ENCODE measurements at regions not wholly inside any gene's neighbourhood (a gene's known extent, or its start where the extent isn't known, plus 50 kb on each side); places are given as distances from the start of the nearest gene placed in this dataset.
"Not testable (repeated sequence)": the region's sequence is repeated elsewhere in the genome, so short reads cannot be mapped to it uniquely, and the experiment has no call there.

GRCh38 chr1:104266612-104267011 lies 516.9 kb downstream of the AMY1C start:
- no peaks in the 10 kb centered on the region for H3K36me3 ChIP-seq (replicated peaks; ENCODE audit: low read depth, low read length)
- peak overlapping the region; percentile 16; the same call in 1 of the 2 replicates for H3K4me3 ChIP-seq (ENCODE audit: low read length)
- H3K27ac ChIP-seq (ENCODE audit: low read length): peak overlapping the region; percentile 71
- no peaks in the 10 kb centered on the region for H3K27me3 ChIP-seq (ENCODE audit: low read depth, low read length)
- H3K79me2 ChIP-seq (ENCODE audit: low read length): no peaks in the 10 kb centered on the region
- peaks cover 30% of the 10 kb centered on the region for H3K4me1 ChIP-seq (ENCODE audit: low read length)
- TF ChIP-seq CTCF (IDR thresholded peaks at IDR 0.05; ENCODE audit: low read depth, low read length) (no peak), EZH2phosphoT487 (IDR thresholded peaks at IDR 0.05; ENCODE audit: low read depth) (no peak)
- peak overlapping the region; percentile 57; the same call in 1 of the 2 replicates for H2AFZ ChIP-seq (ENCODE audit: low read depth, low read length)
- no peaks in the 10 kb centered on the region for H4K20me1 ChIP-seq (ENCODE audit: insufficient read depth, low read length)
- H3K4me2 ChIP-seq (ENCODE audit: low read length): peak overlapping the region; percentile 49
- H3K9me3 ChIP-seq (ENCODE audit: insufficient read depth, low read length): no peaks in the 10 kb centered on the region
- H3K9ac ChIP-seq (ENCODE audit: low read length): no peak overlapping the region

GRCh38 chr1:104288322-104288721 lies 538.6 kb downstream of the AMY1C start:
- not testable (repeated sequence) for H2AFZ ChIP-seq (ENCODE audit: low read depth, low read length); H3K79me2 ChIP-seq (ENCODE audit: low read length); H4K20me1 ChIP-seq (ENCODE audit: insufficient read depth, low read length); H3K4me3 ChIP-seq (ENCODE audit: low read length); H3K9me3 ChIP-seq (ENCODE audit: insufficient read depth, low read length); H3K27me3 ChIP-seq (ENCODE audit: low read depth, low read length); H3K27ac ChIP-seq (ENCODE audit: low read length); H3K4me2 ChIP-seq (ENCODE audit: low read length); H3K4me1 ChIP-seq (ENCODE audit: low read length); H3K9ac ChIP-seq (ENCODE audit: low read length); H3K36me3 ChIP-seq (replicated peaks; ENCODE audit: low read depth, low read length)

- Histone ChIP-seq H3K27ac (ENCODE audit: low read length) (no peak overlapping the region), H3K4me3 (ENCODE audit: low read length) (no peak overlapping the region), H3K4me2 (ENCODE audit: low read length) (no peak overlapping the region), H3K4me1 (ENCODE audit: low read length) (no peaks in the 10 kb centered on the region), H3K36me3 (replicated peaks; ENCODE audit: low read depth, low read length) (no peaks in the 10 kb centered on the region), H3K9ac (ENCODE audit: low read length) (no peak overlapping the region), H4K20me1 (ENCODE audit: insufficient read depth, low read length) (no peaks in the 10 kb centered on the region), H3K79me2 (ENCODE audit: low read length) (no peaks in the 10 kb centered on the region), H3K9me3 (ENCODE audit: insufficient read depth, low read length) (no peaks in the 10 kb centered on the region), H2AFZ (ENCODE audit: low read depth, low read length) (no peak overlapping the region), H3K27me3 (ENCODE audit: low read depth, low read length) (no peaks in the 10 kb centered on the region)
- TF ChIP-seq CTCF (IDR thresholded peaks at IDR 0.05; ENCODE audit: low read depth, low read length) (no peak), EZH2phosphoT487 (IDR thresholded peaks at IDR 0.05; ENCODE audit: low read depth) (no peak)
Observed at GRCh38 chr1:104291156-104291555, 541.5 kb downstream of the AMY1C start.

- Histone ChIP-seq H3K4me3 (ENCODE audit: low read length) (no peak overlapping the region), H3K9me3 (ENCODE audit: insufficient read depth, low read length) (no peaks in the 10 kb centered on the region), H3K27me3 (ENCODE audit: low read depth, low read length) (no peaks in the 10 kb centered on the region), H3K27ac (ENCODE audit: low read length) (no peak overlapping the region), H3K36me3 (replicated peaks; ENCODE audit: low read depth, low read length) (no peaks in the 10 kb centered on the region), H4K20me1 (ENCODE audit: insufficient read depth, low read length) (no peaks in the 10 kb centered on the region), H3K9ac (ENCODE audit: low read length) (no peak overlapping the region), H3K4me1 (ENCODE audit: low read length) (no peaks in the 10 kb centered on the region), H3K4me2 (ENCODE audit: low read length) (no peak overlapping the region), H2AFZ (ENCODE audit: low read depth, low read length) (no peak overlapping the region), H3K79me2 (ENCODE audit: low read length) (no peaks in the 10 kb centered on the region)
- TF ChIP-seq EZH2phosphoT487 (IDR thresholded peaks at IDR 0.05; ENCODE audit: low read depth): no peak
- no peak for TF ChIP-seq CTCF (IDR thresholded peaks at IDR 0.05; ENCODE audit: low read depth, low read length)
Observed at GRCh38 chr1:104294259-104294658, 544.6 kb downstream of the AMY1C start.

GRCh38 chr1:104295511-104295910 lies 545.8 kb downstream of the AMY1C start:
- no peaks in the 10 kb centered on the region for H3K4me1 ChIP-seq (ENCODE audit: low read length)
- H2AFZ ChIP-seq (ENCODE audit: low read depth, low read length): no peak overlapping the region
- H3K36me3 ChIP-seq (replicated peaks; ENCODE audit: low read depth, low read length): no peaks in the 10 kb centered on the region
- no peak overlapping the region for H3K27ac ChIP-seq (ENCODE audit: low read length)
- no peaks in the 10 kb centered on the region for H3K79me2 ChIP-seq (ENCODE audit: low read length)
- H3K4me2 ChIP-seq (ENCODE audit: low read length): no peak overlapping the region
- no peak overlapping the region for H3K9ac ChIP-seq (ENCODE audit: low read length)
- H3K9me3 ChIP-seq (ENCODE audit: insufficient read depth, low read length): no peaks in the 10 kb centered on the region
- H4K20me1 ChIP-seq (ENCODE audit: insufficient read depth, low read length): no peaks in the 10 kb centered on the region
- H3K4me3 ChIP-seq (ENCODE audit: low read length): no peak overlapping the region
- TF ChIP-seq EZH2phosphoT487 (IDR thresholded peaks at IDR 0.05; ENCODE audit: low read depth) (no peak), CTCF (IDR thresholded peaks at IDR 0.05; ENCODE audit: low read depth, low read length) (no peak)
- H3K27me3 ChIP-seq (ENCODE audit: low read depth, low read length): no peaks in the 10 kb centered on the region

Measured in OCI-LY3 (cell line).